AG09309 (cell line): ENCODE measurements at regions not wholly inside any gene's neighbourhood (a gene's known extent, or its start where the extent isn't known, plus 50 kb on each side); places are given as distances from the start of the nearest gene placed in this dataset.
A peak's percentile ranks its signal among the peaks of the same experiment; 100 is the strongest.

Source experiments
- DNase-seq: peaks from one replicate; pipeline ENCODE4 v3.0.0-alpha.2; 2010; ENCODE audit warnings: low read depth
- H3K4me3 ChIP-seq: 2 replicates; pipeline ENCODE4 v1.5.1; 2011; ENCODE audit warnings: mild to moderate bottlenecking, low read depth, low read length, moderate library complexity; ENCODE audit not compliant: control insufficient read depth
- TF ChIP-seq, protein P1 (sequence below): IDR thresholded peaks from 2 replicates; pipeline ENCODE4 v1.5.1; 2011; ENCODE audit warnings: mild to moderate bottlenecking, low read depth, low read length, inconsistent platforms; ENCODE audit not compliant: insufficient read depth, control insufficient read depth; ENCODE audit errors: missing control alignments

DNA sequence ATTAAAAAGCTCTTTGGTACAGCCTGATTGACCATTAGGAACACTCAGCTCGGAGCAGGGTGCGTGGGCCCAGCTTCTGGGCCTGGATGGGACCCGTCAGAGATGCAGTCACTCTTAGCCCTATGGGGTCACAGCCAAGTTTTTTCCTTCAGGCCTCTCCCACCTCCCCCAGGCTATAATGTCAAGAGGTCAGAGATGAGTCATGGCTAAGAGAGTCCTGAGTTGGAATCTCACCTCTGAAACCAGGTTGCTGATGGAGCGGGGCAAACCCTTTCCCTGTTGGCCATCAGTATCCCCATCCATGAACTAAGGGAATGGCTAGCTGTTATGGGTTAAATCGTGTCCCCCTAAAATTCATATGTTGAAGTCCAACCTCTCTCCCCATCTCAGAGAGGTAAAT, 195.9 kb upstream of the POU3F1 start:
- H3K4me3 ChIP-seq: no peak overlapping the region
- TF ChIP-seq, protein P1, sequence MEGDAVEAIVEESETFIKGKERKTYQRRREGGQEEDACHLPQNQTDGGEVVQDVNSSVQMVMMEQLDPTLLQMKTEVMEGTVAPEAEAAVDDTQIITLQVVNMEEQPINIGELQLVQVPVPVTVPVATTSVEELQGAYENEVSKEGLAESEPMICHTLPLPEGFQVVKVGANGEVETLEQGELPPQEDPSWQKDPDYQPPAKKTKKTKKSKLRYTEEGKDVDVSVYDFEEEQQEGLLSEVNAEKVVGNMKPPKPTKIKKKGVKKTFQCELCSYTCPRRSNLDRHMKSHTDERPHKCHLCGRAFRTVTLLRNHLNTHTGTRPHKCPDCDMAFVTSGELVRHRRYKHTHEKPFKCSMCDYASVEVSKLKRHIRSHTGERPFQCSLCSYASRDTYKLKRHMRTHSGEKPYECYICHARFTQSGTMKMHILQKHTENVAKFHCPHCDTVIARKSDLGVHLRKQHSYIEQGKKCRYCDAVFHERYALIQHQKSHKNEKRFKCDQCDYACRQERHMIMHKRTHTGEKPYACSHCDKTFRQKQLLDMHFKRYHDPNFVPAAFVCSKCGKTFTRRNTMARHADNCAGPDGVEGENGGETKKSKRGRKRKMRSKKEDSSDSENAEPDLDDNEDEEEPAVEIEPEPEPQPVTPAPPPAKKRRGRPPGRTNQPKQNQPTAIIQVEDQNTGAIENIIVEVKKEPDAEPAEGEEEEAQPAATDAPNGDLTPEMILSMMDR: no peak
- no peak for DNase-seq

- TF ChIP-seq, protein P1: no peak
- H3K4me3 ChIP-seq: no peak overlapping the region
- no peak for DNase-seq
Measured at GRCh38 chr1:38241594-38242334, 195.2 kb upstream of the POU3F1 start.

DNA sequence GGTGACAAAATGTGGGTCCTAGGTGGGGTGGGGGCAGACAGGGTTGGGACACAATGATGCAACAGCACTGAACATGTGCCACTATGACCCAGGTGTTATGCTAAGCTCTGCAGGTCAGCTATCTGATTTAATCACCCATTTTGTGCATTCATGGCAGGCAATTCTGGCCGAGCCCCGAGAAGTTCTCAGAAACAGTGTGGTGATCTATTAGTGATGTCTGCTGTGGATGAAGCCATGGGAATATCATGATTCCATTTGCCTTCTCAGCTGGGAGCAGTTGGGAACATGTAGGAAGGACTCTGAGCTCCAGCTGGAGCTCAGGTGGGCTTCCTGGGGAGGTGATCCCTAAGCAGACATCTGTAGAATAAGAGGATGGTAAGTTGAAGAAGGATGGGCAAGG, 194.0 kb upstream of the POU3F1 start:
- H3K4me3 ChIP-seq: no peak overlapping the region
- no peak for DNase-seq
- TF ChIP-seq, protein P1: no peak

DNA sequence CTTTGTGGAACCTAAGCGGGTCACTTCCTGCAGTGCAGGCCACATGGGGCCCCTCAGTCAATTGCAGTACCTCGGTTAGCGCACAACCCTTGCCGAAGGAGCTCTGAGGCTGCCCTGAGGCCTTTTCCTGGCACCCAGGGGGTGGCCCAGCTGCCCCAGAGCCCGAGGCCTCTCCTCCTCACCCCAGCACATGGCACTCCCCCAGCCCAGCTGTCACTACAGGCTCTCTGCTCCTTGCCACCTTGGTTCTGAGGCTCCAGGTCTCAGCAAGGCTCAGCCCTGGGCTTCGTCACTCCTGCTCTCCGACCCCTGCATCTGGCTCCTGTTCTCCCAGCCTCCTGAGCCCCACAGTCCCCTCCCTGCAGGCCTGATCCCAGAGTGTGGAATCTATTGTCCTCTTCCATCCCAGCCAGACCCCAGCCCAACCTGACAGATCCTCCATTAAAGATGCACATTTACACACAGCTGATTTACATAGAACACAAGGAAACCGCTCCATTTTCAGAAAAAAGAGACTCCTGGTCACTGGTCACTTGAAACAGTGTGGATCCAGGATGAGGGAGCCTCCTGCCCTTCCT, 192.8 kb upstream of the POU3F1 start:
- TF ChIP-seq, protein P1: no peak
- H3K4me3 ChIP-seq: no peak overlapping the region
- DNase-seq: no peak

DNA sequence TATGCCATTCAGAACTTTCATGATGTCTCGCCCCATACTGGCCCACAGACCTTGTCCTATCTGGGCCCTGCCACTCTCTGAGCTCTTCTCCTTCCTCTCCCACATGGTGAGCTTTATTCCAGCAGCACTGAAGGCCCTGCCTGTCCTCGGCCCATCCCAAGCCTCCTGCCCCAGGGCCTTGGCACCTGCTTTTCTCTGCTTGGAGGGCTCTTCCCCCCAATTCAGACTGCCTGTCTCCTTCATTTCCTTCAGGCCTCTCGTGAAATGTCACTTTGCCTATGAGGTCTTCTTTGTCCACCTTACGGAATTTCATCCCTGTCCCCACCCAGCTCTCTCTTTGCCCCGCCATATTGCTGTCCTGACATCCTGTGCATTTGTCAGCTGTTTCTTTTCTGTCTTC, 191.7 kb upstream of the POU3F1 start:
- TF ChIP-seq, protein P1: no peak
- no peak for DNase-seq
- H3K4me3 ChIP-seq: no peak overlapping the region

DNA sequence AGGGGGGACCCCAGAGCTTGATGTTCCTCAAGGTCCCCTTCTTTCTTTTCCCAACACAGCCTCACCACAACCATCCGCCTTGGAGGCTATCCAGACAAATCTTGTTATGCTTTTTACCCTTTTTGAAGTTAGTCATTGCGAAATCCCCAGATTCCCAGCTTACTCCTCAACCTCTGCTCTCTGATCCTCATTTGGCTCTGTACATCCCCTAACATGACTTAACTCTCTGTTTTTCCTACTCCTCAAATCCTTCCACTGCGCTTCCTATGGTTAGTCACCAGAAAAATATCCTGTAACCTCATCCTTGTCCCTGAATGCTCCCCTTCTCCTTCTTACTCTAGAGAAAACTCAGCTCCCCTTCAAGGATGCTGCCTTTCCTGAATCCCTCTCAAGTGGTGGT, 189.1 kb upstream of the POU3F1 start:
- DNase-seq: peak; percentile 59
- no peak overlapping the region for H3K4me3 ChIP-seq
- TF ChIP-seq, protein P1: no peak
